Globus pallidus (tissue), 1 donor: ENCODE measurements at regions not wholly inside any gene's neighbourhood (a gene's known extent, or its start where the extent isn't known, plus 50 kb on each side); places are given as distances from the start of the nearest gene placed in this dataset.

Experiments used
- DNase-seq: peaks from one replicate; pipeline ENCODE4 v3.0.0-alpha.2; 2015; ENCODE audit warnings: low spot score

- no peak for DNase-seq
Observed at GRCh38 chr1:29525941-29526340, 289.6 kb downstream of the PTPRU start.

- no peak for DNase-seq
Observed at GRCh38 chr1:29524285-29525065, 288.2 kb downstream of the PTPRU start.

GRCh38 chr1:29523576-29523975, 287.3 kb downstream of the PTPRU start:
- DNase-seq, result no peak

- DNase-seq, result no peak
Observed at GRCh38 chr1:29523136-29523535, 286.8 kb downstream of the PTPRU start.

- no peak for DNase-seq
Observed at GRCh38 chr1:29521811-29522580, 285.7 kb downstream of the PTPRU start.

GRCh38 chr1:29521438-29521715, 285.1 kb downstream of the PTPRU start:
- DNase-seq, result no peak

- no peak for DNase-seq
Observed at GRCh38 chr1:29520571-29521437, 284.5 kb downstream of the PTPRU start.

- DNase-seq, result no peak
Observed at GRCh38 chr1:29519788-29520110, 283.4 kb downstream of the PTPRU start.

- no peak for DNase-seq
Observed at GRCh38 chr1:29519108-29519787, 282.9 kb downstream of the PTPRU start.

GRCh38 chr1:29518183-29518835, 282.0 kb downstream of the PTPRU start:
- DNase-seq, result no peak

GRCh38 chr1:29517251-29518086, 281.1 kb downstream of the PTPRU start:
- DNase-seq, result no peak

GRCh38 chr1:29516063-29516820, 279.9 kb downstream of the PTPRU start:
- no peak for DNase-seq

GRCh38 chr1:29515170-29515955, 279.0 kb downstream of the PTPRU start:
- DNase-seq, result no peak

- no peak for DNase-seq
Observed at GRCh38 chr1:29514361-29515169, 278.2 kb downstream of the PTPRU start.

- peak; percentile 42 for DNase-seq
Observed at GRCh38 chr1:29513357-29513756, 277.0 kb downstream of the PTPRU start.

- no peak for DNase-seq
Observed at GRCh38 chr1:29511436-29511835, 275.1 kb downstream of the PTPRU start.

GRCh38 chr1:29508458-29509107, 272.3 kb downstream of the PTPRU start:
- no peak for DNase-seq
